HG03103 (cell line): ENCODE measurements at regions not wholly inside any gene's neighbourhood (a gene's known extent, or its start where the extent isn't known, plus 50 kb on each side); places are given as distances from the start of the nearest gene placed in this dataset.

Experiments used
- ATAC-seq: cut with Tn5 transposase; IDR thresholded peaks from one replicate; pipeline ENCODE4 v1.9.1; 2021; ENCODE audit warnings: low read depth; ENCODE audit not compliant: unreplicated experiment

DNA sequence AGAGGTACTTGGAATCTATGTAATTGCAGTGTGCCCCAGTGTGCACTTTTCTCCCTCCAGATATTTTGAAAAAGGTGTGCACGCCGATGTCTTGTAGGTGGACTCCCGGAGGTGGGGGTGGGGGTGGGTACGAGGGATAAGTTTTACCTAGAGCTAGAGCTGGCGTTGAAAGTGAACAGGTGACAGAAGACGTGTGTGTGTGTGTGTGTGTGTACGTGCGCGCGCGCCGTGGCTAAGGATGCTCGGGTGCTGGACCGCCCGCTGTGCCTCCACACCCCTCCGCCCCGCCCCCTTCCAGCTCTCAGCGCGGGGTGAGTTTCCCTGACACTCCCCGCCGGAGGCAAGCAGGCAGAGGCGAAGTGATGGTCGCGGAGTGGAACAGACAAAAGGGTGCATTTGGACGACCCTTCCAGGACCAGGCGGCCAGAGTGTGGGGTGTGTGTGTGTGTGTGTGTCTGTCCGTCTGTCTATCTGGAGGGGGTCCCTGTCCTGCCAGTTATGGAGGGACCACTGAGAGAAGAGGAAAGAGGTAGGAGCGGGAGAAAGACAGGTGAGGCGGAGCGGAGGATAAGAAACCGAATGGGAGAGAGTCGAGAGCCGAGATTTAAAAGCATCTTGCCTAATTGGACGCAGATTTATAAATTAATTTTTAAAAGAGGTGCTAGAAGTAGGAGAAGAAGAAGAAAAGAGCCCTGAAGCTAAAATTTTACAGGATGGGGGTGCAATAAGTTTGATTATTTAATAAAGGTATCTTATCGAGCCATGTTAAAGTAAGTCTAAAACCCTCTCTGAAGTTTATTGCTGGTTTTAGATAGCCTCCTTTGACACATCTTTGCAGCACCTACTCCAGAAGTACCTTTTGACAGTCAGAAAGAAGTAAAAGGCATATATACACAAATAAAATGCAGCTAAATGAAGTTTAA lies 335.8 kb upstream of the THRB start:
- no peak for ATAC-seq

GRCh38 chr3:24831221-24831620 lies 336.6 kb upstream of the THRB start:
- ATAC-seq, result no peak

GRCh38 chr3:24832891-24833290 lies 338.2 kb upstream of the THRB start:
- ATAC-seq, result no peak

GRCh38 chr3:24834442-24834841 lies 339.8 kb upstream of the THRB start:
- ATAC-seq, result no peak

DNA sequence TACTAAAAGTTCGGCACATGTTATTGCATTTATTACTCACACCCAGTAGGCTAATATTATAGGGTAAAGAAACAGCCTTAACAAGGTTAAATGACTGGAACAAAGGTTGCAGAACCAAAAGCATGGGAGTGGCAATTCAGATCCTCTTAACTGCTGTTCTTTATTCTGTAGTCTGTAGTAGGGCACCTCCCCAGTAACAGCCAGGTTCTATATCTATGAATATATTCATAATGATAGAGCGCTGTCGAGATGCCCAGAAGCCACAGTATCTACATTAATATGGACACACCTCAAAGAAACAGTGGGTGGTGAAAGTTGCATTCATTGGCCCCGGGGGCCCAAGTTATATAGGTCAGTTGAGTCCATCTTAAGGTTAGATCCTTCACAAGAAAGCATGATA lies 340.9 kb upstream of the THRB start:
- ATAC-seq, result no peak

DNA sequence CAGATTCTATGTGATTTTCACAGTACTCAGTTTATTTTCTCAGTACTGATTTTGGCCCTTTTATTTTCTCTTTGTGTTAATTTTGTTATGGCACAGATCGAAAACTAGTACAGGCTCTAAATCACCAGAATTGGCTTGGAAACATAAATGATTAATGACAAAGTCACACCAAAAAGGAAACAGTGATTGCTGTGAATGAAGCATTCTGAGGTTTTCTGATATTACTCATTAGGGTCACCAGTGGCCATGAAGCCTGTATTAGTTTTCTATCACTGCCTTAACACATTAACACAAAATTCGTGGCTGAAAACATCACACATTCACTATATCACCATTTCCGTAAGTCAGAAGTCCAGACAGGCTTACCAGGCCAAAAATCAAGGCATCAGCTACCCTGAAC lies 343.0 kb upstream of the THRB start:
- ATAC-seq, result no peak

- ATAC-seq, result no peak
Measured at GRCh38 chr3:24838533-24838932, 343.9 kb upstream of the THRB start.

- no peak for ATAC-seq
Measured at GRCh38 chr3:24843955-24844354, 349.3 kb upstream of the THRB start.

DNA sequence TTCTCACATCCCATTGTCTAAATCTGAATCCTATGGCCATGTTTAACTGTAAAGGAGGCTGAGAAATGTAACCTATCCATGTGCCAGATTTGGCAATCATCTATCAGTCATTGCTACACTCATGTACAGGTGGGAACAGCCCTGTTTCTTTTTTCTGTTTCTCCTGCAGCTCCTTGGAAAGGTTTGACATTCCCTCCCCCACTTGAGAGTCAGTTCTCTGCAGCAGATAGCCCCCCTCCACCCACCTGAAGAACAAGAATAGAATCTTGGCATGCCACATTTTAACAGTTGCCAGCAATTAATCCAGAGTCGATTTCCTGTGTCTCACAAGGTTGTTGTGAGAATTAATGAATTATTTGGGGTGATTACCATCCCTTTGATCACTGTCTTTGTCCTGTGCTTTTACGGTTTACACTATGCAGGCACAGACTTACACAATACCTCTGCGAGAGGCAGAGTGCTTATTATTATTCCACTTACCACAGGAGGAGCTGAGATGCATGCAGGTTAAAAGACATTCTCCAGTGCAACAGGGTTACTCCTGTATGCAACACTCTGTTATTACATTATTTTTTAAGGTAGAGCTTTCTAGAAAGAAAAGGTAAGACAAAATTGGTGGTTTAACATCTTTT lies 351.0 kb upstream of the THRB start:
- no peak for ATAC-seq

GRCh38 chr3:24846286-24846860 lies 351.7 kb upstream of the THRB start:
- no peak for ATAC-seq

DNA sequence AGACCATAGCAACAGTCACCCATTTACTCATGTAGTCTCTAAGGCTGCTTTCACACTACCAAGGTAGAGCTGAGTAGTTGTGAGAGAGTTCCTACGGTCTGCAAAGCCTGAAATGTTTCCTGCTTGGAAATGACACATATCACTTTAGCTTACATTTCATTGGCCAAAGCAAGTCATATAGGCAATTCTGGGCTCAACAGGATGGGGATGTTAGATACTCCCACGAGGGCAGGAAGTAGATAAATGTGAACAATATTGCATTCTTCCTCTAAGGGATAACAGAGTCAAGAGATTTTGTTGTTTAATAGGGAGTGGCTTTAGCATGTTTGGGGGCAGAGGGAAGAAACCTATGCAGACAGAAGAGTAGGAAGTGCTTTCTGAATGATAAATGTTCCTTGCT lies 355.6 kb upstream of the THRB start:
- ATAC-seq, result no peak

GRCh38 chr3:24853685-24854490 lies 359.2 kb upstream of the THRB start:
- no peak for ATAC-seq

DNA sequence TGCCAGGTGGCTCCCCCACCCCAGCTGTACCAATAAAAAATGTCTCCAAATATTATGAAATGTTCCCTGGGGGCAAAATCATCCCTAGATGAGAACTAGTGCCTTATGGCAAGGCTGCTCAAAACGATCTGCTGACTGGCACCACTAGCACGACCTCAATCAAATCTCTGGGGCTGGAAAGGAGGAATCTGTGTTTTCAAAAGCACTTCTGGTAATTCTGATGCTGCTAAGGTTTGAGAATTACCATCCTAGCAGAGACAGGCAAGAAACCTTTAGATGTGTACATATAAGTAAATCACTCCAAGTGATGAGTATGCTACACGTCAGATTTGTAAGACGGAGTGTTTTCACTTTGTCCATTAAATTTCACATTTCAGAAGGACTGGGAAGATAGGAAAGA lies 360.1 kb upstream of the THRB start:
- ATAC-seq, result no peak

- no peak for ATAC-seq
Measured at GRCh38 chr3:24857945-24858344, 363.3 kb upstream of the THRB start.

- ATAC-seq, result no peak
Measured at GRCh38 chr3:24863215-24863614, 368.6 kb upstream of the THRB start.

DNA sequence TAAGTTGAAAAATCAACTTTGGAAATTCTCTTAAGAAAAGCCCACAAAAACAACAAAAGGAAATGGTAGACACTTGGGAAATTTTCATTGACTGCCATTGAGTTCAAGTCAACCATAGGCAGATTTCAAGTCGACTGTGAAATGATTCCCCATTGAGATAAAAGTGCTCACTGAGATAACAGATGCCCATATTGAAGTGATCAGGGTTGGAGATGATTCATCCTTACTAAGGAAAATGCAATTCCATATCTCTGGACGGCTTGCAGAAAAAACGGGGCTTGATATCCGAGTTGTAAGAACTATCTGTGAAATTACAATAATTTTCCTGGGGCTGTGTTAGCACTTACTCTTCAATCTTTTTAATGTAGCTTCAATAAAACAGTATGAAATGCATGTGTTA lies 373.1 kb upstream of the THRB start:
- ATAC-seq, result no peak

DNA sequence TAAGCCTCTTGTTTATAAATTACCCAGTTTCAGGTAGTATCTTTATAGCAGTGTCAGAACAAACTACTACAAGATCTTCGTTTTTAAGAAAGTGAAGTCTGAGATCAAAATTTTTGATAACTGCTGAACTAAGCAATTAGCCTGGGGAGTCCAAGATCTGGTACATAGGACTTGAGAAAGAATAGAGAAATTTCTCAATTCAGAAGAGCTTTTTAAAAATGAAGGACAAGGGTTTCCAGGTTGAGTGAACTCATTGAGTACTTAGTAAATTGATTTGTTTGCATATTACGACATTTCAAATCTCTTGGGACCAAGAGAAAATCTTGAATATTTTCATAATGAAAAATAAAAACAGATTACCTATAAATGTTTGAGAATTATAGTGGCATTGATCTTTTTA lies 386.6 kb upstream of the THRB start:
- ATAC-seq, result no peak

DNA sequence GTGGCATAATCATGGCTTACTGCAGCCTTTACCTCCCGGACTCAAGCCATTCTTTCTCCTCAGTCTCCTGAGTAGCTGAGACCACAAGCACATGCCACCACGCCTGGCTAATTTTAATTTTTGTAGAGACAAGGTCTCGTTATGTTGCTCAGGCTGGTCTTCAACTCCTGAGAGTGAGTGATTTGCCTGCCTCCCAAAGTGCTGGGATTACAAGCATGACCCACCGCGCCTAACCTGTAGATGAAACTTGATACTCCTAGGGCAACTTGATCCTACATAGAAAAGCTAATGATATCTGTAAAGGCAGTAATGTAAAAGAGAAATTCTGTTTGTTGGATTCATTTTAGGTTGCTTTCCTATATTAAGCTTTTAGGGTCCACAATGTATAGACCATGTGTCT lies 391.9 kb upstream of the THRB start:
- no peak for ATAC-seq

DNA sequence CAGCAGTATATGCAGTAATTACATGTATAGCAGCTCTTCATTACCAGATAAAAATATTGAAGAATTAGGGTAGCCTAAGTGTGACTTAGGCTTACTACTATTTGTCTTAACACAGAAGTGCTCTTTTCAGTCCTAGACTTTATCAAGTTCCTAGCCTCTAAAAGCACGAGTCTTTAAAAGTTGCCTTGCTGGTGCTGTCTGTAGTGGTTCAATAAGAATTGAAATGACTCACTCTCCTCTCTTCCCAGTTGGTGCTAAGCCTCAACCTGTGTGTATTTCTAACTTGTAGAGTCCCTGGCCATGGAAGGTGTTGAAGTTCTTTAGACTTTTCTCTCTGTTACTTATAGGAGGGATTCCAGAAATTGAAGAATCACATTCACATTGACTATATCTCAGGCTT lies 395.4 kb upstream of the THRB start:
- ATAC-seq, result no peak

DNA sequence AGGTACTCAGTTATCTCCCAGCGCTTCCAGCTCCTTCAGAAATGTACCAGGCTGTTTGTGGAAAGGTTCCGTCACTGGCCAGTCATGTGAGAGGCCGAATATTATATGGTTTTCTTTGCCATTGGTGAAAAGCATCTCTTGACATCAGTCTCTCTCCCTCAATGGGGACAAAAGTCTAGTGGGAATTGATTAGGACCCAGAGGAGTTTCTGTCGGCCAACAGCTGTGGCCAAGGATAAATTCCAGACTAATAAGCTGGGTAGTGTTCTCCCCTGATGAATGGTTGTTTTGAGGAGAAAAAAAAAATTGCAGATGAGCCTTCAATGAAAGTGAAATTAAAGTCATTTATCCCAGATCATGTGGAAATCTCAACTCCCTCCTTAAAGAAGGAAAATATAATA lies 404.7 kb upstream of the THRB start:
- no peak for ATAC-seq
